GM12873 (cell line): ENCODE measurements at regions not wholly inside any gene's neighbourhood (a gene's known extent, or its start where the extent isn't known, plus 50 kb on each side); places are given as distances from the start of the nearest gene placed in this dataset.

Experiments
- CTCF ChIP-seq: IDR thresholded peaks from 2 replicates; pipeline ENCODE4 v1.5.1; 2012; ENCODE audit warnings: low read depth, mild to moderate bottlenecking, moderate library complexity, low read length, control low read depth; ENCODE audit not compliant: insufficient read depth; ENCODE audit errors: missing control alignments

DNA sequence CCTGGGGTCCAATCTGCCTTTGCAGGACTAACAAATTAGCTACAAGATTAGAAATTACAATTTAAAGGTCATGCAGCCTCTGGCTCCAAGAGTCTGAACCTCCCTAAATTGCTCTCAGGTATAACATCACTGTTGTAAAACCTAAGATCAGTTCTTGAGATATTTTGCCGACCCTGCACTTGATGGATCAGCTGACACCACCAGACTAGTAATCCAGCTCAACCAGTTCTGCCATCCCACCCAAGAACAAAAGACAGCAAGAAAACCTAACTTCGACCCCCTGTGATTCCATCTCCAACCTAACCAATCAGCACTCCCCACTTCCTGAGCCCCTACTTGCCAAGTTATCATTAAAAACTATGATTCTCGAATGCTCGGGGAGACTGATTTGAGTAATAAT is 323.0 kb upstream of the BOD1L1 start:
- TF ChIP-seq CTCF: no peak

DNA sequence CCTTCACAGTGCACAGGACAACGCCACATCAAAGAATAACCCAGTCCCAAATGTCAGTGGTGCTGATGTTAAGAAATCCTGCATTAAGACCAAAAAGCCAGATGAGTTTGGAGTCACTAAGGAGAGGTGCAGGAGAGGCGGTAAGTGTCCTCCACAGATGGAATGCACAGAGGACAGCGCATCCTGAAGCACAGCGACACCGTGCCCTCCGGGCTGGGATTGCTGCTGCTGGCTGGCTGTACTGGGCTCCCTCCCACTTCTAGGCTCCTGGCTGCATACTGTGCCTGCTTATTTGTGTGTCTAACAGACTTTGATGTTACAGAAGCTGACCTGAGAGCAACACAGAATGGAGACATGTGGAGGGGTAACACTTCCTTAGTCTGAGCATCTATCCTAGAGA is 325.6 kb upstream of the BOD1L1 start:
- TF ChIP-seq CTCF: no peak

GRCh38 chr4:13955551-13955950 is 328.0 kb upstream of the BOD1L1 start:
- TF ChIP-seq CTCF: no peak

DNA sequence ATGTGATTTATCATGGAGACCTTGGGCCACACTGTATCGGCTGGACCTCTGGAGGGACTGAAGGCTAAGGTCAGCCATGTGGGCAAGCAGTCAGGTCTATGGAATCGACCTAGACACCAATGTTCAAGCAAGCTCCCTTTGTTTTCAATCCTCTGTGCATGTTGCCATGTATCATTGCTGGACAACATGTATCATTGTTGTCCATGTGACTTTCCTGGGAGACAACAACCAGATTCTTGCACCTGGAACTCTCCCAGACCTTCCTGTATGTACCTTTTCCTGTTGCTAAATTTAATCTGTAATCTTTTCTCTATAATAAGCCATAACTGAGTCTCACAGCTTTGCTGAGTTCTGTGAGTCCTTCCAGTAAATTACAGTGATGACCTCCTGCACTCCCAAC is 329.4 kb upstream of the BOD1L1 start:
- no peak for TF ChIP-seq CTCF

GRCh38 chr4:13957871-13958270 is 330.3 kb upstream of the BOD1L1 start:
- no peak for TF ChIP-seq CTCF

GRCh38 chr4:13963601-13964000 is 336.1 kb upstream of the BOD1L1 start:
- TF ChIP-seq CTCF: no peak

DNA sequence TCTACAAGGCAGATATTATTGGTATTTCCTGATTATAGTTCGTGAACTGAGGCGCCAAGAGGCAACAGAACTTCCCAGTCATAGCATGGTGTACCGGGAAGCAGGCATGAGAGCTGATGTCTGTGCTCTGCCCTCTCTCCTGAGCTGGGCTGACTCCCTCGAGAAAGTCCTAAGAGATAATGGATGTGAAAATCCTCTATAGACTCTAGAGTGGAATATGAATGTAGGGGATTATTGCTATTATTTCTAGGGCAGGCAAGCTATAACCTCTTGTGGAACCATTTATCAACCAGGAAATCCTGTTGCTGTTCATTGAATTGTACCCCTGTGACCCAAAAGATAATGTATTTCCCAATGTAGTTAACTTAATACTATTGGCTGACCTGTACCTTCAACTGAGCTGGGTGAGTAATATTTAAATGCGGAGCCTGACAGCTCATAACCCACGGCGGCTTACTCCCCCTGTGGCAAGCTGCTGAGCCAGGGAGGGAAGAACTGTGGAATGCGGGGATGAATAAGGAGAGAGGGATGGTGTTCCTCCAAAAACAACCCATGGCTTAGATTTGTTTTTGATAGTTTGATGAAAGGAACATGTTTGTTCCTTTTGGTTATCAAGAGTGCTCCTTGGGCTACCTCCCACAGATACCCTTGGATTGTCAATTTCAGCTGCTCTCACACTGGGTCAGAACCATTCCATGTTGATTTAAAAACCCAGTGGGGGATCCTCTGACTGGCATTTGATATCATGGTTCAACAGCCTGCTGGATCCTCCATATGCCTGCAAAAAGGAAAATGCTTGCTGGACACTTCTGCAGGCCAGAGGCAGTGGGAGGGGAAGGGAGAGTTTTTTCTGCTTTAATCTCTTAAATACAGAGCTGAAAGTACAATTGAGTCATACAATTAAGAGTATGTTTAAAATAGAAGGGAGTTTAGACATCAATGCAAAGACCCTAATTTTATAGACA is 339.0 kb upstream of the BOD1L1 start:
- no peak for TF ChIP-seq CTCF
